A549 (cell line): ENCODE measurements at regions not wholly inside any gene's neighbourhood (a gene's known extent, or its start where the extent isn't known, plus 50 kb on each side); places are given as distances from the start of the nearest gene placed in this dataset.
"Not testable (repeated sequence)": the region's sequence is repeated elsewhere in the genome, so short reads cannot be mapped to it uniquely, and the experiment has no call there.

ENCODE experiments used
- ATAC-seq, 2 experiments: fragments of 200-7000 bp in 1 of 2; fragments of >200 bp in 1 of 2; cut with Nextera tagmentation in 1 of 2; cut with Tn5 transposase in 1 of 2; 3 replicates each; pipeline versions ENCODE4 v1.8.0 to v1.9.1; 2018 to 2020; ENCODE audit warnings: mild to moderate bottlenecking in 1 of 2, moderate library complexity in 1 of 2
- CTCF ChIA-PET: fragments of 300-600 bp; sonication (Branson Sonifier 250); formaldehyde crosslinking; extraction: SDS; loops from one replicate; lab custom pipeline; 2021; ENCODE audit warnings: antibody characterized with exemption, inconsistent platforms; lab: Yijun Ruan, JAX
- POLR2A ChIA-PET: fragments of 350-600 bp; formaldehyde crosslinking; extraction: SDS; loops from one replicate; lab custom pipeline; 2021; ENCODE audit warnings: antibody characterized with exemption, inconsistent platforms; lab: Yijun Ruan, JAX
- DNase-seq, 2 experiments: peaks; one replicate each; pipeline versions ENCODE4 v3.0.0 to v3.0.0-alpha.2; 2011 to 2016; ENCODE audit warnings: low read depth in 1 of 2, low spot score in 1 of 2
- FAIRE-seq: peaks from 2 replicates; lab custom pipeline; 2011; peaks lifted over from hg19 to GRCh38; lab: Jason Lieb, UNC
- H3K27ac ChIP-seq, 2 experiments: fragments of >200 bp; sonication (Bioruptor Twin); formaldehyde crosslinking; 3 replicates each; pipeline ENCODE4 v1.5.1; 2016 to 2017
- H3K4me1 ChIP-seq: fragments of >200 bp; sonication (Bioruptor Twin); formaldehyde crosslinking; 3 replicates; pipeline ENCODE4 v1.6.1; 2016
- H3K4me2 ChIP-seq: fragments of >200 bp; sonication (Bioruptor Twin); formaldehyde crosslinking; 3 replicates; pipeline ENCODE4 v1.6.1; 2016
- H3K4me3 ChIP-seq: fragments of >200 bp; sonication (Bioruptor Twin); formaldehyde crosslinking; 3 replicates; pipeline ENCODE4 v1.5.1; 2016
- H3K9me3 ChIP-seq: fragments of >200 bp; sonication (Bioruptor Twin); formaldehyde crosslinking; 3 replicates; pipeline ENCODE4 v1.6.1; 2016
- CEBPB ChIP-seq, 2 experiments: fragments of >200 bp in 1 of 2; sonication (Bioruptor Twin) in 1 of 2; formaldehyde crosslinking in 1 of 2; IDR thresholded peaks; 2 replicates each; pipeline ENCODE4 v1.6.1; 2012 to 2016
- CHD4 ChIP-seq: fragments of 200-600 bp; sonication (generic); IDR thresholded peaks from 2 replicates; pipeline ENCODE4 v1.6.1; 2016; ENCODE audit warnings: antibody characterized with exemption, mild to moderate bottlenecking, borderline replicate concordance
- EHF ChIP-seq: fragments of 250-450 bp; sonication (Bioruptor Pico); IDR thresholded peaks from 2 replicates; pipeline ENCODE4 v1.5.0; 2020; ENCODE audit warnings: mild to moderate bottlenecking
- EHMT2 ChIP-seq: fragments of 200-600 bp; sonication (generic); IDR thresholded peaks from 2 replicates; pipeline ENCODE4 v1.6.1; 2016; ENCODE audit warnings: antibody characterized with exemption, low read depth, mild to moderate bottlenecking, moderate library complexity
- EP300 ChIP-seq, 2 experiments: fragments of >200 bp; sonication (Bioruptor Twin); formaldehyde crosslinking; IDR thresholded peaks; 2 replicates in 1 of 2; 3 replicates in 1 of 2; pipeline ENCODE4 v1.6.1; 2016 to 2017
- FOSB ChIP-seq: fragments of 250-450 bp; sonication (Bioruptor Pico); IDR thresholded peaks from 2 replicates; pipeline ENCODE4 v1.5.0; 2020; ENCODE audit warnings: mild to moderate bottlenecking, moderate library complexity
- FOSL2 ChIP-seq, 2 experiments: fragments of 450-650 bp in 1 of 2; fragments of >200 bp in 1 of 2; sonication (Bioruptor Twin) in 1 of 2; formaldehyde crosslinking; IDR thresholded peaks; 2 replicates each; pipeline versions ENCODE4 v1.5.0 to v1.6.1; 2016 to 2020; ENCODE audit warnings: mild to moderate bottlenecking in 1 of 2, moderate library complexity in 1 of 2
- HDAC2 ChIP-seq: fragments of 200-600 bp; sonication (generic); IDR thresholded peaks from 2 replicates; pipeline ENCODE4 v1.6.1; 2016
- HES2 ChIP-seq: fragments of >200 bp; sonication (Bioruptor Twin); formaldehyde crosslinking; IDR thresholded peaks from 2 replicates; pipeline ENCODE4 v1.6.1; 2016
- HEYL ChIP-seq: fragments of 250-450 bp; sonication (Bioruptor Pico); IDR thresholded peaks from 2 replicates; pipeline ENCODE4 v1.8.0; 2021; ENCODE audit warnings: mild to moderate bottlenecking, moderate library complexity
- HOXA7 ChIP-seq: fragments of 250-450 bp; sonication (Bioruptor Pico); IDR thresholded peaks from 2 replicates; pipeline ENCODE4 v1.5.0; 2020; ENCODE audit warnings: mild to moderate bottlenecking, moderate library complexity
- HOXB13 ChIP-seq: fragments of 250-450 bp; sonication (Bioruptor Pico); IDR thresholded peaks from 2 replicates; pipeline ENCODE4 v1.5.0; 2020; ENCODE audit warnings: low read depth, mild to moderate bottlenecking, moderate library complexity
- HOXB5 ChIP-seq: fragments of 250-450 bp; sonication (Bioruptor Pico); IDR thresholded peaks from 2 replicates; pipeline ENCODE4 v1.5.0; 2020; ENCODE audit warnings: mild to moderate bottlenecking, moderate library complexity
- JUN ChIP-seq, 2 experiments: fragments of >200 bp; sonication (Bioruptor Twin); formaldehyde crosslinking; IDR thresholded peaks; 2 replicates in 1 of 2; 3 replicates in 1 of 2; pipeline ENCODE4 v1.6.1; 2016 to 2017
- MAFK ChIP-seq: fragments of 450-650 bp; IDR thresholded peaks from 2 replicates; pipeline ENCODE4 v1.6.1; 2014; ENCODE audit not compliant: partially characterized antibody
- MAX ChIP-seq: IDR thresholded peaks from 2 replicates; pipeline ENCODE4 v1.6.1; 2012
- MYC ChIP-seq: IDR thresholded peaks from 2 replicates; pipeline ENCODE4 v1.6.1; 2012; ENCODE audit warnings: mild to moderate bottlenecking, inconsistent platforms, low read length, improper control_type of control experiment, borderline replicate concordance
- NFE2L2 ChIP-seq: fragments of 150-350 bp; conservative IDR thresholded peaks from 2 replicates; pipeline ENCODE4 v1.6.1; 2014; ENCODE audit warnings: low read length
- POLR2A ChIP-seq: IDR thresholded peaks from 2 replicates; pipeline ENCODE4 v1.6.1; 2012; ENCODE audit warnings: mild to moderate bottlenecking, low read length
- RARB ChIP-seq: fragments of 250-450 bp; sonication (Bioruptor Pico); IDR thresholded peaks from 2 replicates; pipeline ENCODE4 v1.8.0; 2021; ENCODE audit warnings: mild to moderate bottlenecking, moderate library complexity
- RCOR1 ChIP-seq: fragments of 150-350 bp; IDR thresholded peaks from 2 replicates; pipeline ENCODE4 v1.6.1; 2014; ENCODE audit warnings: antibody characterized with exemption, low read length, low read depth
- ZFP36 ChIP-seq: fragments of 450-650 bp; IDR thresholded peaks from 2 replicates; pipeline ENCODE4 v1.6.1; 2014; ENCODE audit warnings: borderline replicate concordance; ENCODE audit not compliant: partially characterized antibody
- ZSCAN20 ChIP-seq: fragments of 250-450 bp; sonication (Bioruptor Pico); IDR thresholded peaks from 2 replicates; pipeline ENCODE4 v1.8.0; 2022; ENCODE audit warnings: mild to moderate bottlenecking, moderate library complexity
- WGBS: methylation state at CpG from one replicate; pipeline ENCODE4 v1.1.6; 2017; ENCODE audit errors: missing lambda C conversion rate; 5-methylcytosine and 5-hydroxymethylcytosine counted together
- TF ChIP-seq, protein P1 (sequence below): fragments of 200-600 bp; sonication (generic); IDR thresholded peaks from 2 replicates; pipeline ENCODE4 v1.6.1; 2016; ENCODE audit warnings: antibody characterized with exemption, mild to moderate bottlenecking, moderate library complexity

GRCh38 chr7:106448992-106449859 is 164.4 kb upstream of the NAMPT start:
- ATAC-seq (peak; percentile 80 to 93), DNase-seq (peak in 1 of 2 experiments; percentile 91), FAIRE-seq (no peak)
- Histone ChIP-seq H3K4me2 (peak overlapping the region; percentile 17), H3K9me3 (peaks cover 14% of the 10 kb centered on the region; the same call in 1 of the 3 replicates), H3K4me3 (no peak overlapping the region), H3K4me1 (peaks cover 30% of the 10 kb centered on the region), H3K27ac (peak overlapping the region; percentile 85 to 90)
- TF ChIP-seq HOXB13 (peak; percentile 27; the same call in 1 of the 2 replicates), JUN (IDR thresholded peaks at IDR 0.05) (peak in 1 of 2 experiments; percentile 37; a peak in 3 of 5 replicates), MAFK (peak; percentile 97), EHF (CRISPR knock-in tag) (0 out of 2 replicates have a peak, but pooled peaks have one; percentile 6), HOXB5 (no peak), EP300 (IDR thresholded peaks at IDR 0.05) (peak in 1 of 2 experiments; percentile 15; a peak in 1 of 5 replicates), NFE2L2 (peak; percentile 95), HEYL (CRISPR knock-in tag) (no peak)
- CTCF ChIA-PET, result interaction anchor here (1.1 to 5.6 kb wide), 5 partner anchors 9 to 282 kb away, joined by 3 to 39 read pairs (median 4); no protein-coding TSS in a partner anchor
- POLR2A ChIA-PET, result interaction anchor here (0.5 to 3.3 kb wide), 6 partner anchors 24 to 232 kb away, joined by 3 to 20 read pairs (median 5); partner anchors contain the start of gene NAMPT
- 23% methylated on average over 7 of the region's 7 CpGs for WGBS

DNA sequence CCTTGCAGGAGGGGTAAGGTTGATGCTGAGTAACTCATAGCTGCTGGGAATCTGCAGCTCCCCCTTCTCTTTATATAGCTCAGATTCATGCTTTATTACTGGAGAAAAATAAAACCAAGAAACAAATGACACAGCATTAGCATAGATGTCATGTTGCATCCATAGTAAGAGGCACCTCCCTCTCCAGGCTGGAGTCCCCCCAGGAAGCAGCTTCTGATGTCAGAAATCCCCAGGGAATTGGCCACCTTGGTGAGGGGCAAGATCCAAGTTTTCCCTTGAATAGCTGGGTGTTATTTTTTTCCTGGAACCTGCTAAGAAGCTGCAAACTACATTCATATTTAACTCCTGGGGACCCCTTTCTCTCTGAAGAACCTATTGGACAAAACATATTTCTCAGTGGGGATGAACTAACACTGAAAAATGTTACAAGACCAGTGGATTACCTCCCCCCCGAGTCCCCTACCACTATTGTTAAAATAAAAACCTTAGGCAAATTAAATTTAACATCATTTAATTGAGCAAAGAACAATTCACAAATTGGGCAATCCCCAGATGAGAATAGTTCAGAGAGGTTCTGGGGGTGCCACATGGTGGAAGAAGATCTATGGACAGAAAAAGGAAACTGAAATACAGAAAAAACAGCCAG is 163.7 kb upstream of the NAMPT start:
- peaks cover 30% of the 10 kb centered on the region for H3K4me1 ChIP-seq
- H3K4me2 ChIP-seq, result peak overlapping the region; percentile 17; the same call in 2 of the 3 replicates
- FAIRE-seq (no peak), DNase-seq (peak in 1 of 2 experiments; percentile 53), ATAC-seq (peak in 1 of 2 experiments; percentile 12; a peak in 3 of 6 replicates)
- TF ChIP-seq ZSCAN20 (CRISPR knock-in tag), result peak; percentile 72; the same call in 1 of the 2 replicates
- no peak for TF ChIP-seq RARB
- 0 out of 2 replicates have a peak, but pooled peaks have one; percentile 23 for TF ChIP-seq HOXA7 (CRISPR knock-in tag)
- ChIA-PET POLR2A (interaction anchor here (1.1 to 3.3 kb wide), 5 partner anchors 23 to 231 kb away, joined by 5 to 20 read pairs (median 5); partner anchors contain the start of gene NAMPT), CTCF (interaction anchor here (1.1 to 5.6 kb wide), 5 partner anchors 10 to 281 kb away, joined by 3 to 39 read pairs (median 4); no protein-coding TSS in a partner anchor)
- no peak overlapping the region for H3K4me3 ChIP-seq
- peak overlapping the region; percentile 85 to 90 for H3K27ac ChIP-seq
- WGBS, result 23% methylated on average over 1 of the region's 1 CpG
- H3K9me3 ChIP-seq, result peaks cover 14% of the 10 kb centered on the region; the same call in 1 of the 3 replicates

DNA sequence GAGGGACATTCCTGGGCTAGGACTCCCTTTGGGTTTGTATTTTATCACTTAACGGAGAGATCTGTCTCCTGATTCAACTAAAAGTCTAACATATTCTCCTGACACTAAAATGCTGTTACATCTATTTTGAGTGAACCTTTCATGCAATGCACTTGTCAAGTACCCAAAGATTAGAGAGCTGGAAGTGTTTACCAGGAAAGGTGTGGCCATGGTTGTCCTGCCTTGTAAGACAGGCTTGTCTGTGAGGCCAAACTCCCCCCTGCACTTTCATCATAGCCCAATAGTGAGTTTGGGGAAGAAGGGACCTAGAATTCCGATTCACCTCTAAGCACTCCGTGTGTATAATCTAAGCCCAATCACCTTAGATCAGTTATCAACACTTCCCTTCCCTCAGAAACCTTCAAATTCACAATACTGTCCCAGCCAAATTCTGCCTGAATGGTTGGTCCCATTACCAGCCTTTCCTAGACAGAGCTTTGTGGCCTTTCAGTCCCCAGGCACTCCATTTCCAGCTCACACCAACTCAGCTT is 162.6 kb upstream of the NAMPT start:
- Histone ChIP-seq H3K4me3 (no peak overlapping the region), H3K4me1 (peaks cover 30% of the 10 kb centered on the region), H3K9me3 (peaks cover 14% of the 10 kb centered on the region; the same call in 1 of the 3 replicates), H3K4me2 (no peak overlapping the region), H3K27ac (peak overlapping the region; percentile 85 to 90)
- DNase-seq (no peak), FAIRE-seq (no peak), ATAC-seq (no peak)
- WGBS, result 95% methylated on average over 3 of the region's 3 CpGs
- ChIA-PET POLR2A (interaction anchor here (3.3 kb wide), 1 partner anchor 162 kb away, joined by 20 read pairs; the partner anchor contains the start of gene NAMPT), CTCF (interaction anchor here (0.7 to 5.6 kb wide), 3 partner anchors 16 to 289 kb away, joined by 3 to 39 read pairs (median 16); no protein-coding TSS in a partner anchor)
- TF ChIP-seq EHMT2, result no peak
- no peak for TF ChIP-seq ZFP36
- no peak for TF ChIP-seq CEBPB (IDR thresholded peaks at IDR 0.05)
- no peak for TF ChIP-seq MAX
- no peak for TF ChIP-seq HDAC2
- TF ChIP-seq HOXB5, result no peak
- no peak for TF ChIP-seq EHF (CRISPR knock-in tag)
- no peak for TF ChIP-seq HES2
- TF ChIP-seq CHD4, result no peak
- no peak for TF ChIP-seq RCOR1
- TF ChIP-seq, protein P1, sequence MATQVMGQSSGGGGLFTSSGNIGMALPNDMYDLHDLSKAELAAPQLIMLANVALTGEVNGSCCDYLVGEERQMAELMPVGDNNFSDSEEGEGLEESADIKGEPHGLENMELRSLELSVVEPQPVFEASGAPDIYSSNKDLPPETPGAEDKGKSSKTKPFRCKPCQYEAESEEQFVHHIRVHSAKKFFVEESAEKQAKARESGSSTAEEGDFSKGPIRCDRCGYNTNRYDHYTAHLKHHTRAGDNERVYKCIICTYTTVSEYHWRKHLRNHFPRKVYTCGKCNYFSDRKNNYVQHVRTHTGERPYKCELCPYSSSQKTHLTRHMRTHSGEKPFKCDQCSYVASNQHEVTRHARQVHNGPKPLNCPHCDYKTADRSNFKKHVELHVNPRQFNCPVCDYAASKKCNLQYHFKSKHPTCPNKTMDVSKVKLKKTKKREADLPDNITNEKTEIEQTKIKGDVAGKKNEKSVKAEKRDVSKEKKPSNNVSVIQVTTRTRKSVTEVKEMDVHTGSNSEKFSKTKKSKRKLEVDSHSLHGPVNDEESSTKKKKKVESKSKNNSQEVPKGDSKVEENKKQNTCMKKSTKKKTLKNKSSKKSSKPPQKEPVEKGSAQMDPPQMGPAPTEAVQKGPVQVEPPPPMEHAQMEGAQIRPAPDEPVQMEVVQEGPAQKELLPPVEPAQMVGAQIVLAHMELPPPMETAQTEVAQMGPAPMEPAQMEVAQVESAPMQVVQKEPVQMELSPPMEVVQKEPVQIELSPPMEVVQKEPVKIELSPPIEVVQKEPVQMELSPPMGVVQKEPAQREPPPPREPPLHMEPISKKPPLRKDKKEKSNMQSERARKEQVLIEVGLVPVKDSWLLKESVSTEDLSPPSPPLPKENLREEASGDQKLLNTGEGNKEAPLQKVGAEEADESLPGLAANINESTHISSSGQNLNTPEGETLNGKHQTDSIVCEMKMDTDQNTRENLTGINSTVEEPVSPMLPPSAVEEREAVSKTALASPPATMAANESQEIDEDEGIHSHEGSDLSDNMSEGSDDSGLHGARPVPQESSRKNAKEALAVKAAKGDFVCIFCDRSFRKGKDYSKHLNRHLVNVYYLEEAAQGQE, result no peak
- TF ChIP-seq MYC, result no peak
- TF ChIP-seq EP300 (IDR thresholded peaks at IDR 0.05), result no peak
- no peak for TF ChIP-seq POLR2A
- TF ChIP-seq FOSL2 (IDR thresholded peaks at IDR 0.05), result no peak
- TF ChIP-seq FOSL2 (CRISPR knock-in tag; IDR thresholded peaks at IDR 0.05), result no peak
- no peak for TF ChIP-seq FOSB

GRCh38 chr7:106445366-106445765 is 160.6 kb upstream of the NAMPT start:
- H3K4me2 ChIP-seq, H3K4me3 ChIP-seq, ATAC-seq, POLR2A ChIA-PET, H3K9me3 ChIP-seq, CTCF ChIA-PET, H3K27ac ChIP-seq, DNase-seq, FAIRE-seq: not testable (repeated sequence)
- H3K4me1 ChIP-seq, result peaks cover 30% of the 10 kb centered on the region
